ENCODE measurements at regions not wholly inside any gene's neighbourhood (a gene's known extent, or its start where the extent isn't known, plus 50 kb on each side); places are given as distances from the start of the nearest gene placed in this dataset.
A peak's percentile ranks its signal among the peaks of the same experiment; 100 is the strongest.

DNA sequence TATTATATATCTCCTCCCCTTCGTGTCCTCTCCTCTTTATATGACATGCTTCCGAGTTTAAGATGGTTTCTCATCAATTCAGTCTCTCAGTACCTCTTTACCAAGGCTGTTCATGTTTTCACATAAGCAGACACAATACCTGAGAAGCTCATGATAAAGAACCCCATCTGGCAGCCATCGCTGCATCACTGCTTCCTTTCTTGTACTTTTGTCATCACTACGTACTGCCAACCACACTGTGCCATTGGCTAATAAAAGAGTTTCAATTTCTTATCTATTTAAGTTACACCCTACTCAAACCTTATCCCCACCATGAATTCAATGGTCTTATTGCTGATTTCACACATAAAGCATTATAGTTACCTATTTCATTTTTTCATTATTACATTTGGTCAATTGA is 484.7 kb upstream of the CNTN4 start:
- no peaks in the 10 kb centered on the region for H3K36me3 ChIP-seq (ENCODE audit: insufficient read depth, low read length, poor library complexity, severe bottlenecking)
- no peak overlapping the region for H3K27ac ChIP-seq (ENCODE audit: low read depth, low read length, poor library complexity, severe bottlenecking)

DNA sequence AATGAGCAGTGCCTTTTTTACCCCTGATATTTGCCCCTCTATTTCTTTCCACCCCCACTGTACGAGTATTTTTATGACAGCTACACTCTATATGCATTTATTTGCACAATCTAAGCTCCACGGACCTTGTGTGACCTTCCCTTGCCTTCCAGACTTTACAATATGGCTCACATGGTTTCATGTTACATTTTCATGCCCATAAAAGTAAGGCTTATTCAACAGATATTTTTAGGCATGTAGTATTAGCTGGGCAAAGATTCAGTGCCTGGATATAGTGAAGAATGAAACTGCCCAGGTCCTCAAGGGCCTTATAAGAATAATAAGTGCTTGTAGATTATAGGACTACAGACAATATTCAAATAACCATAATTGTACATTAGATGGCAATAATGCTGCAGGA is 481.9 kb upstream of the CNTN4 start:
- no peak overlapping the region for H3K27ac ChIP-seq (ENCODE audit: low read depth, low read length, poor library complexity, severe bottlenecking)
- BruUV-seq (replicated peaks), result no TSS peak
- POLR2A ChIA-PET (ENCODE audit: low non-redundant PET), result no interaction called here
- H3K9me3 ChIP-seq (ENCODE audit: low read depth, low read length, poor library complexity, severe bottlenecking), result peaks cover 5% of the 10 kb centered on the region
- no peak overlapping the region for H3K4me3 ChIP-seq (ENCODE audit: low read depth, low read length, poor library complexity, severe bottlenecking)
- peaks cover 8% of the 10 kb centered on the region for H3K4me1 ChIP-seq (ENCODE audit: insufficient read depth, low read length, poor library complexity, severe bottlenecking)
- DNase-seq (ENCODE audit: low spot score), result no peak
- intact Hi-C loops (cut with micrococcal nuclease; ENCODE audit: unreplicated experiment), result no loop called here
- TF ChIP-seq, protein P1, sequence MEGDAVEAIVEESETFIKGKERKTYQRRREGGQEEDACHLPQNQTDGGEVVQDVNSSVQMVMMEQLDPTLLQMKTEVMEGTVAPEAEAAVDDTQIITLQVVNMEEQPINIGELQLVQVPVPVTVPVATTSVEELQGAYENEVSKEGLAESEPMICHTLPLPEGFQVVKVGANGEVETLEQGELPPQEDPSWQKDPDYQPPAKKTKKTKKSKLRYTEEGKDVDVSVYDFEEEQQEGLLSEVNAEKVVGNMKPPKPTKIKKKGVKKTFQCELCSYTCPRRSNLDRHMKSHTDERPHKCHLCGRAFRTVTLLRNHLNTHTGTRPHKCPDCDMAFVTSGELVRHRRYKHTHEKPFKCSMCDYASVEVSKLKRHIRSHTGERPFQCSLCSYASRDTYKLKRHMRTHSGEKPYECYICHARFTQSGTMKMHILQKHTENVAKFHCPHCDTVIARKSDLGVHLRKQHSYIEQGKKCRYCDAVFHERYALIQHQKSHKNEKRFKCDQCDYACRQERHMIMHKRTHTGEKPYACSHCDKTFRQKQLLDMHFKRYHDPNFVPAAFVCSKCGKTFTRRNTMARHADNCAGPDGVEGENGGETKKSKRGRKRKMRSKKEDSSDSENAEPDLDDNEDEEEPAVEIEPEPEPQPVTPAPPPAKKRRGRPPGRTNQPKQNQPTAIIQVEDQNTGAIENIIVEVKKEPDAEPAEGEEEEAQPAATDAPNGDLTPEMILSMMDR (conservative IDR thresholded peaks at IDR 0.05; ENCODE audit: low read depth, low read length), result no peak
- no peak for TF ChIP-seq EZH2 (IDR thresholded peaks at IDR 0.05; ENCODE audit: borderline replicate concordance, low read depth, low read length, poor library complexity, severe bottlenecking)
- H3K36me3 ChIP-seq (ENCODE audit: insufficient read depth, low read length, poor library complexity, severe bottlenecking), result no peaks in the 10 kb centered on the region
- no peaks in the 10 kb centered on the region for H3K27me3 ChIP-seq (replicated peaks; ENCODE audit: insufficient read depth, low read depth, low read length, poor library complexity)
- CTCF ChIA-PET, result no interaction called here

More for the DNA sequence above, 484.7 kb upstream of the CNTN4 start:
- H3K4me3 ChIP-seq (ENCODE audit: low read depth, low read length, poor library complexity, severe bottlenecking), result no peak overlapping the region
- H3K4me1 ChIP-seq (ENCODE audit: insufficient read depth, low read length, poor library complexity, severe bottlenecking), result peaks cover 8% of the 10 kb centered on the region
- H3K27me3 ChIP-seq (replicated peaks; ENCODE audit: insufficient read depth, low read depth, low read length, poor library complexity), result no peaks in the 10 kb centered on the region
- TF ChIP-seq EZH2 (IDR thresholded peaks at IDR 0.05; ENCODE audit: borderline replicate concordance, low read depth, low read length, poor library complexity, severe bottlenecking), result no peak
- TF ChIP-seq, protein P1 (conservative IDR thresholded peaks at IDR 0.05; ENCODE audit: low read depth, low read length), result no peak
- no TSS peak for BruUV-seq (replicated peaks)
- no peak for DNase-seq (ENCODE audit: low spot score)
- ChIA-PET POLR2A (ENCODE audit: low non-redundant PET) (no interaction called here), CTCF (no interaction called here)
- H3K9me3 ChIP-seq (ENCODE audit: low read depth, low read length, poor library complexity, severe bottlenecking), result peaks cover 5% of the 10 kb centered on the region
- intact Hi-C loops (cut with micrococcal nuclease; ENCODE audit: unreplicated experiment), result no loop called here

DNA sequence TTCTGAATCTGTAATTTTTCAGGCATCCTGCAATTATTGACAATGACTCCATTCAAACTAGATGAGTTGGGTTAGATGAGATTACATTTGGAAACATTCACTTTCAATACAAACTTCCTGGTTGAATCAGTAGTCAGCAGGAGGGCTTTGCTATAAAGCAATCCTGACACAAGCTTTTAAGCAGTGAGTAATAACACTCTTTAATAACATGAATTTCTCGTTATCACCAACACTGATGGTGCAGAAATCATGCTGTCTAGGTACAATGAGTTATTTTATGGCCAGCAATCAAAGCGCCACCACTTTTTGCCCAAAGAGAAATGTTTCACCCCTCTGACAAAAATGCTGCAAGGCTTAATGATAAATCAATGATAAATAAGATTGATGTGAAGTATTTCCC is 474.8 kb upstream of the CNTN4 start:
- peaks cover 10% of the 10 kb centered on the region for H3K4me1 ChIP-seq (ENCODE audit: insufficient read depth, low read length, poor library complexity, severe bottlenecking)
- TF ChIP-seq EZH2 (IDR thresholded peaks at IDR 0.05; ENCODE audit: borderline replicate concordance, low read depth, low read length, poor library complexity, severe bottlenecking), result no peak
- TF ChIP-seq, protein P1 (conservative IDR thresholded peaks at IDR 0.05; ENCODE audit: low read depth, low read length), result no peak
- POLR2A ChIA-PET (ENCODE audit: low non-redundant PET), result no interaction called here
- peak; percentile 76 for DNase-seq (ENCODE audit: low spot score)
- H3K4me3 ChIP-seq (ENCODE audit: low read depth, low read length, poor library complexity, severe bottlenecking), result no peak overlapping the region
- no TSS peak for BruUV-seq (replicated peaks)
- H3K27ac ChIP-seq (ENCODE audit: low read depth, low read length, poor library complexity, severe bottlenecking), result no peak overlapping the region
- no peaks in the 10 kb centered on the region for H3K27me3 ChIP-seq (replicated peaks; ENCODE audit: insufficient read depth, low read depth, low read length, poor library complexity)
- H3K36me3 ChIP-seq (ENCODE audit: insufficient read depth, low read length, poor library complexity, severe bottlenecking), result no peaks in the 10 kb centered on the region
- H3K9me3 ChIP-seq (ENCODE audit: low read depth, low read length, poor library complexity, severe bottlenecking), result peaks cover 6% of the 10 kb centered on the region
- intact Hi-C loops (cut with micrococcal nuclease; ENCODE audit: unreplicated experiment), result loop anchor here (10.0 kb wide), 1 partner anchor 141 kb away; no protein-coding TSS in a partner anchor
- CTCF ChIA-PET, result no interaction called here

Measured in A673 (cell line).